GM19397 (cell line): ENCODE measurements at regions not wholly inside any gene's neighbourhood (a gene's known extent, or its start where the extent isn't known, plus 50 kb on each side); places are given as distances from the start of the nearest gene placed in this dataset.
A peak's percentile ranks its signal among the peaks of the same experiment; 100 is the strongest.

Experiments
- ATAC-seq: cut with Tn5 transposase; IDR thresholded peaks from one replicate; pipeline ENCODE4 v1.9.1; 2021; ENCODE audit warnings: mild to moderate bottlenecking, moderate library complexity; ENCODE audit not compliant: unreplicated experiment

DNA sequence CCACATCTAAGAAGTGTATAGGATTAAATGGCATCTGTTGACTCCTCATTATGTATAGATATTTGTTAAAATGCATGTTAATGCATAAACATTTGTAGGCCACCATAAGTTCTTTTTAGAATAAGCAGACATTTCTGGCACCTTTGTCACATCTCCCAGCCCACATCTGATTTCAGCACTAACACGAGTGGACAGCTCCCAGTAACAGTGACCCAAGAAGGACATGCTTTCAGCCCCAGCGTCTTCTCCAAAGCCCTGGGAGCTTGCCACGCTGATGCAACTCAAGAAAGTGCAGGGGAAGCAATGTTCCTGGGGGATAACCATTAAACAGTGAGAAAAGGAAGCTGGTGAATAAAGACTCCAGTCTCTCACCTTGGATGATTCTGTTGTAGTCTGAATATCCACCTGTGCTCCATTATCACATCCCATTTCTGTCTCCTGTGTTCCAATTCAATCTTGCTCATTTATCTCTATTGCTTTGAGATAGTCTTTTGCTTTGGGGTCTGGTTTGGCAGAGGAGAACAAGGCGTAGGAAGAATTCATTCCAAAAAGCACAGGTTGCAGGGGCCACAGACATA lies 182.6 kb upstream of the THSD7B start:
- no peak for ATAC-seq

- no peak for ATAC-seq
These were observed 193.0 kb upstream of the THSD7B start for GRCh38 chr2:136572335-136572734.

DNA sequence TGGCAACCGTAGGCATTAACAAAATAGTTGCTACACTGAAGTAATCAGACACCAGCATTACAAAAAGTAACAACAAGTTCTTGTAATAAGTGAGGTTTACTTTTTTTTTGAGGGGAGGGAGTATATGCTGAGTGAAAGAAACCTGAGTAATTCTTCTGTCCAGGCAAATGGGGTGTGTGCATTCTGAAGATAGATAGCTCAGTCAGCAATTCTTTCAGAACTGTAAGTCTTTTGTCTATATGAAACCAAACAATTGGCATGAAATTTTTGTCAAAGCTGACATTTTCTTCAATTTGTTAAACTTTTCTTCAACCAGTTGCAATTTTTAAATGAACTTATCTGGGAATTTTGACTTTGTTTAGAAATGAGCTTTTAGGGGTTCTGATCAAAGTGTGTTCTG lies 208.1 kb upstream of the THSD7B start:
- no peak for ATAC-seq

DNA sequence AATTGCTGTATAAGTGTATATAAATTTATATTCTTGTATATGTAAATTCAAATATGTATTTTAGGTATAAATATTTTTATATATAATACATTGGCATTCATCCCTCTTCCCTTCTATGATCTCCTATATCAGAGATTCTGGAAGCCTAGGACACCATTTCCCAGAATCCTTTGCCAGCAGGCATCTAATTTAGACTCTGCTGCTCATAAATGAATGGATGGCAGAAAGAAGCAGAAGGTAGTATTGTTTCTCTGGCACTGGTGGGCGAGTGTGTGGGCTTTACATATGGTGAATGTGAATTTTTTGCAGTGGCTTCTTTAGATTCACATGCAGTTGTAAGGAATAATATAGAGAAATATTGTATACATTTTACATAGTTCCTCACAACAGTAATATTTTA lies 215.2 kb upstream of the THSD7B start:
- ATAC-seq = no peak

DNA sequence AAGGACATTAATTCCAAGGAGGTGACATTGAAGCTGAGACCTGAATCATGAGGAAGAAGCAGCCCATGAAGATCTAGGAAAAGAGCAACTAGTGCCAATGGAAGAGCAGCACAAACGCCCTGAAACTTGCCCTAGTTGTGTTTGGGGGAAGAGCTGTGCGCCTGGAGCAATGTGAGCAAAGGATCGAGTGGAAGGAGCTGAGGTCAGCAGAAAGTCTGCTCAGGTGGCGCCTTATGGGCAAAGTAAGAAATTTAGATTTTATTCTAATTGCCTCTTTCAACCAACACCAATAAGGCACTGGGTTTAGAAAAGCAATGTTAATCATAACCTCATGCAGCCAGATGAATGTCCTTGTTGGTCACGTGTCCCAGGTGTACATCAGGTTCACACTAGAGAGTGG lies 226.0 kb upstream of the THSD7B start:
- no peak for ATAC-seq

- no peak for ATAC-seq
These were observed 226.9 kb upstream of the THSD7B start for GRCh38 chr2:136538489-136538888.

DNA sequence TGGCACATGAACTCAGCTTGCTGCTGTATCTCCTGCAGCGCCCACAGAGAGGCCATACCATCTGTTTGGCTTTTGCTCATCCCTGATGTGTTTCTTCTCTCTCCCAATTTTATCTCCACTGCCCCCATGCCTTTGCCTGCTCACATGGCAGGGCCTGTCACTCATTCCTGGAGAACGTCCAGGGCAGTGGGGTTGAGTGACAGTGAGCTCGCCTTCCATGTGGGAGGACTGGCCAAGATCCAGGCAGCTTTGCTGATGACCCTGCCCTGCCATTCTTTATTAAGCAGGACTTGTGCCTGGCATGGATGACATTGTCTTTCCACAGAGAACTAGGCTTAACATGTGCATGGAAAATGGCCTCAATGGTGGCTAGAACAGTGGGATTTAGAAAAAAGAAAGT lies 230.5 kb upstream of the THSD7B start:
- ATAC-seq = no peak

DNA sequence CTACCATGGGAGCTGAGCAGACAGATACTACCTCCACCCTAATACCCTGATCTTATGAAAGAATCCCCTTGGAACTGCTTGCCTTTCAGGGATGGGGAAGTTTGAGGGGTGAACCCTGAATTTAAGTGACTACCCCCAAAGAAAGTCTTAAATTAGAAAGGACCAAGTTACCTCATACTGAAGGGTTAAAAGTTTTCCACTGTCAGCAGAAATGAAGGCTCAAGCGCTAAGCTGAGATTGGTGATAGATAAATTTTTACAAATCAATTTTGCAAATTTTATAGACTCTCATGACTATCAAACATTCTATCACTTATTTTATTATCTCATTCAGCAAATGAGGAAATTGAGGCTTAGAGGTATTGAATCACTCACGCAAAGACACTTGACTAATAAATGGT lies 233.2 kb upstream of the THSD7B start:
- no peak for ATAC-seq

- ATAC-seq = no peak
These were observed 233.6 kb upstream of the THSD7B start for GRCh38 chr2:136531731-136532130.

DNA sequence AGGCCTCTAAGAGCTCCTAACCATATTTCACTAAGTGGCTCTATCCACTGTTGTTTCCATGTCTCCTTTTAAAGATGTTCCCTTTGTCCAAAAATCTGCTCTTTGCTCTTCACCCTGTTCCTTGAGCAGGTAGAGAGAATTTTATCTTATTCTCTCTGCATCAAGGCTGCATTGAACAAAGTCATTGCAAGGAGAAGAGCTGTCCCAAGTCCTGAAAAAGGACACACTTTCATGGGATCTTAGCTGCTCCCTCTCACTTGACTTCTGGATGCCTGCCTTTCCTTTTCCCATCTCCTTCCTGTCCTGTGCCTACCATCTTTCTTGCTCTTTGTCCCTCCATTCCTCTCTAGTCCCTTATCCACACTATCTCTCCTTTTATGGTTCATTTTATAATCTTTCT lies 235.2 kb upstream of the THSD7B start:
- no peak for ATAC-seq

- ATAC-seq = no peak
These were observed 237.8 kb upstream of the THSD7B start for GRCh38 chr2:136527560-136527959.

- no peak for ATAC-seq
These were observed 242.6 kb upstream of the THSD7B start for GRCh38 chr2:136522724-136523123.

DNA sequence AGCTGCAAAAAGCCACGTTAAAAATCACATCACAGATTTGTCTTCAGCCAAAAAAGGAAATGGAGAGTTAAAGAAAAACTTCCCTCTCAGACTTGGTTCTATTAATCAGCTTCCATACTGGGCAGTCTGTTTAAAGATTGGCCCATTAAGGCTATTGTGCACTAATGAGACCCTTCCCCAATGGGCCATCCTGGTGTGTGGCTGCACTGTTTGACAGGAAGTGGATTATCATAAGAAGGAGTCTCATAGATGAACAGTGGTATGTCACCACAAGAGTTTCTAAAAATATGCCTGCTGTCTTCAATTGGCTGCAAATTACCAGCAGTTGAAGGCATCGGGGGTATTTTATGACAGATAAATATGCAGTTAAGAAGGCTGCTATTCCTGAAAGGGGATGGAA lies 247.6 kb upstream of the THSD7B start:
- ATAC-seq = no peak

DNA sequence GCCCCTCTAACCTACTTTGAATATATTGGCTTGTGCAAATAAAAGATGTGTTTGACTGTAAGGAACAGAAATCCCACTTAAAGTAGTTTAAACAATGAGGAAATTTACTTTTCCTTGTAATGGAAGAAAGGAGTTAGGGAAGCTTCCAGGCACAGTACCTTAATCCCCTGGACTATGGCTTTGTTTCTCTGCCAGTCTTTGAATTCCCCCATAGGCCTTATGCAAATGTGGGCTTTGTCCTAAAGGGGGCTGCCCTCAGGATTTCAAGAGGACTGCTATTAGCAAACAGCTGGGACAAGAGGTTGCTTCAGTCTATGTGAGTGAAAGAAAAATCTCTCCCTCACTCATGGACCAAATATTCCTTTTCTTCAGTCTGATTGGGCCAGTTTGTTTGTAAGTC lies 255.1 kb upstream of the THSD7B start:
- ATAC-seq = no peak

- no peak for ATAC-seq
These were observed 259.9 kb upstream of the THSD7B start for GRCh38 chr2:136505462-136505861.

DNA sequence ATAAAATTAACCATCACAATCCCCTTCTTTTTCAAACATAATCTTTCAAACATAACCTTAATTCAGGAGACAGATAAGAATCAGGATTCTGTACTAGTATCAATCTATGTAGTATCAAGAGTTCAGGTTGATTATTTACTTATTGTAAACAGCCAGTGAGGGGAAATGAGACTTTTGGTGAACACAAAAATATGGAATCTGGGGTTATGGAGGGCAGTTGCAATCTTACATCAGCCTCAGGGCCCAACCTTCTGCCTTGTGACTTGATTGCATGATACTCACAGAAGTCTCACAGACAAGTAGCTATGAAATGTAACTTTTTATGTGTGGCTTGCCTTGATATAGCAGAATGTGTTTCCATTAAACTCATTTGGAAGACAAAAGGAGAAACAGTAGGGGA lies 262.7 kb upstream of the THSD7B start:
- ATAC-seq = no peak

DNA sequence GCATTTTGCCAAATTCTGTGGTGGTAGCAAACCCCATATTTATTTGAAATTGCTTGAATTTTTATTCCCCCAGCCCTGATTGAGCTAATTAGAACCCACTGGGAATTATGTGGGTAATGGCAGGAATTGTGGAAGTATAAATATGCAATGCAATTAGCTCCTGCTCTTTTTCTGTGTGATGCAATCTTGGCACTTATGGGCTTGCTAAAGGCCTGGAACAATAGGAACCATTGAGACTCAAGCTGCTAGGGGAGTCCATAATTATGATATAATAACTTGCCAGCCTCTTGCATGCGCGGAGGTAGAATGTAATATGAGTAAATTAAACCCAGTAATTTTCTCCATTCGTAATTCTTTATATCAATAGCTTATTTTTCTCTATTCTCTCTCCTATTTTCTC lies 267.6 kb upstream of the THSD7B start:
- ATAC-seq = no peak

- no peak for ATAC-seq
These were observed 268.4 kb upstream of the THSD7B start for GRCh38 chr2:136496966-136497365.

- ATAC-seq = peak; percentile 63
These were observed 269.7 kb upstream of the THSD7B start for GRCh38 chr2:136495636-136496035.

DNA sequence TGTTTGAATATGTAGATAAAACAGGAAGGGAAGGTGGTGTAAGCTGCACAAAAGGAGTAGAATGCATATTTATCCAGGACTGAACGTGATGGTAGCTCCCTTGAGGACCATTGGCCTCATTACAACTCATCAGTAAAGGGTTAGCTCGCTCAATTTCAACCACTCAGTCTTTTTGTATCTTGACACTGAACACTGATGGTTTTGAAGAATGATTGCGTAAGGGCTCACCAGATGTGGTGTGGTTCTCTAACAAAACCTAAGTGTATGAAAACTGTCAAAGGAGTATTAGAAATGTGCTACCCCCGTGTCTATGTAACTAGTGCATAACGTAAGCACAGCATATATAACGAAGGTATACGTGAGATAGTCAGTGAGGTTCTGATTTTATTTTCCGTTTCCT lies 272.4 kb upstream of the THSD7B start:
- ATAC-seq = no peak

GRCh38 chr2:136490100-136490499 lies 275.2 kb upstream of the THSD7B start:
- ATAC-seq = no peak

- no peak for ATAC-seq
These were observed 277.9 kb upstream of the THSD7B start for GRCh38 chr2:136487421-136487820.

- ATAC-seq = peak; percentile 59
These were observed 279.2 kb upstream of the THSD7B start for GRCh38 chr2:136486115-136486514.

DNA sequence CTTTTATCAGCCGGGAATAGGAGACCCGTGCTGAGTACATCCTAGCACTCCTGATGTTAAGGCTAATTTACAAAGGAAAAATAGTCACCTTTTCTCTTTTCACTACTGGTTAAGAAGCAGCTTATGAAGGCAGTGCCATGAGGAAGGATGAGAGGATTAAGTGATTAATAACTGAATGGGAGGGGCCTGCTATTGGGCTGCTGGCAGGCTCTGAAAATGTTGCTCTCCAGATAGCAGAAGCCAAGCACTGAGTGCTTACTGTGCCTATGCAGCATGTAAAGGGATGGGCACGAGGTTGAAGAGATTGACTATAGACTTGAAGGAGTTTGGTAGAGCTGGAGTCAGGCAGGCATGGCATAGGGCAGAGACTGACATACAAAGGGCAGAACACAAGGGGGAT lies 282.4 kb upstream of the THSD7B start:
- no peak for ATAC-seq
